K562 (cell line): ENCODE measurements at regions not wholly inside any gene's neighbourhood (a gene's known extent, or its start where the extent isn't known, plus 50 kb on each side); places are given as distances from the start of the nearest gene placed in this dataset.

ENCODE experiments used
- HNRNPUL1 ChIP-seq: fragments of 200-400 bp; formaldehyde crosslinking; IDR thresholded peaks from 2 replicates; pipeline ENCODE4 v1.6.1; 2017; ENCODE audit warnings: low read length
- POLR2AphosphoS5 ChIP-seq: IDR thresholded peaks from 2 replicates; pipeline ENCODE4 v1.6.1; 2011; ENCODE audit warnings: mild to moderate bottlenecking, low read depth, low read length, moderate library complexity; ENCODE audit not compliant: control insufficient read depth, insufficient read depth
- POLR3G ChIP-seq: IDR thresholded peaks from 2 replicates; pipeline ENCODE4 v1.6.1; 2011; ENCODE audit not compliant: insufficient read length, insufficient replicate concordance; ENCODE audit errors: extremely low read depth
- TRIM28 ChIP-seq: fragments of 450-650 bp; IDR thresholded peaks from 2 replicates; pipeline ENCODE4 v1.6.1; 2017
- ZFP1 ChIP-seq: fragments of 450-650 bp; formaldehyde crosslinking; IDR thresholded peaks from 2 replicates; pipeline ENCODE4 v1.4.0; 2020; ENCODE audit warnings: mild to moderate bottlenecking, mixed read lengths

DNA sequence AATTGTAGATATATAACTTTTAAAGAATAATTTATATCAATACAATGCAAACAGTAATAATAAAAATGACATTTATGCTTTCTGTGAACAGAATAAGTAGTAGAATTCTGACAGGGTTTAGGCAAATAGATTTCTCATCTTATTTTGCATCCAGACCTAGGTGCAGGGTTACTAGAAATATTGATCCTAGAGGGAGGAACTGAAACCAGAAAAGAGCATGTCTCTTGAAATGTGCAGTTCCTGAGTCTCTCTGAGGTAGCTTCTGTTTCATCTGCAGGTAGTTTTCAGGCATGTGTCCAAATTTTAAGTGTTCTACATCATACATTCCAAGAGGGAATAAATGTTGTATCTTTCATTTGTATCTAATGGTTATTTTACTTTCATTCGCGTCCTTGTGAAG lies 631.9 kb upstream of the ADGRL4 start:
- no peak for TF ChIP-seq TRIM28
- TF ChIP-seq POLR2AphosphoS5, result no peak
- no peak for TF ChIP-seq ZFP1 (CRISPR knock-in tag)
- no peak for TF ChIP-seq HNRNPUL1
- TF ChIP-seq POLR3G, result no peak
